ENCODE measurements at regions not wholly inside any gene's neighbourhood (a gene's known extent, or its start where the extent isn't known, plus 50 kb on each side); places are given as distances from the start of the nearest gene placed in this dataset.

DNA sequence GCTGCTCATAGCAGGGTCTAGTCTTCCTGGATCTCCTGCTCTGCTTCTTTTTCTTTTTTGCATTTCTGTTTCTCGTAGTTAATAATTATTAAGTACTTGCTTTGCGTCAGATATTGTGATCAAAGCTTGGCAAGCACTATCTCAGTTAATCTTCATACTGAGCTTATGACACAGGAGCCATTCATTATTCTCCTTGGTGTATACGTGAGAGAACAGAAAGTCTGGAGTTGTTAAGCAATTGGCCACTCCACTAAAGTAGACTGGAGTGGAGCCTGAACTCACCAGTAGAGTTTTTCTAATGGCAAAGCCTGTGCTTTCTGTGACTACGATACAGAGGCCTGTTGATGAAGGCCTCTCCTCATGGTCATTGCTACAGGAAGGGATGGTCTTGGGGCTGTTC lies 285.9 kb downstream of the RFC3 start:
- TF ChIP-seq, protein P1, sequence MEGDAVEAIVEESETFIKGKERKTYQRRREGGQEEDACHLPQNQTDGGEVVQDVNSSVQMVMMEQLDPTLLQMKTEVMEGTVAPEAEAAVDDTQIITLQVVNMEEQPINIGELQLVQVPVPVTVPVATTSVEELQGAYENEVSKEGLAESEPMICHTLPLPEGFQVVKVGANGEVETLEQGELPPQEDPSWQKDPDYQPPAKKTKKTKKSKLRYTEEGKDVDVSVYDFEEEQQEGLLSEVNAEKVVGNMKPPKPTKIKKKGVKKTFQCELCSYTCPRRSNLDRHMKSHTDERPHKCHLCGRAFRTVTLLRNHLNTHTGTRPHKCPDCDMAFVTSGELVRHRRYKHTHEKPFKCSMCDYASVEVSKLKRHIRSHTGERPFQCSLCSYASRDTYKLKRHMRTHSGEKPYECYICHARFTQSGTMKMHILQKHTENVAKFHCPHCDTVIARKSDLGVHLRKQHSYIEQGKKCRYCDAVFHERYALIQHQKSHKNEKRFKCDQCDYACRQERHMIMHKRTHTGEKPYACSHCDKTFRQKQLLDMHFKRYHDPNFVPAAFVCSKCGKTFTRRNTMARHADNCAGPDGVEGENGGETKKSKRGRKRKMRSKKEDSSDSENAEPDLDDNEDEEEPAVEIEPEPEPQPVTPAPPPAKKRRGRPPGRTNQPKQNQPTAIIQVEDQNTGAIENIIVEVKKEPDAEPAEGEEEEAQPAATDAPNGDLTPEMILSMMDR (conservative IDR thresholded peaks at IDR 0.05; ENCODE audit: low read length): no peak
- no peak for TF ChIP-seq EZH2phosphoT487 (IDR thresholded peaks at IDR 0.05; ENCODE audit: borderline replicate concordance)
